HCT116 (cell line): ENCODE measurements at regions not wholly inside any gene's neighbourhood (a gene's known extent, or its start where the extent isn't known, plus 50 kb on each side); places are given as distances from the start of the nearest gene placed in this dataset.

Experiments
- ATAC-seq: fragments of 200-7000 bp; cut with Tn5 transposase; 2 replicates; pipeline ENCODE4 v1.9.1; 2020; ENCODE audit warnings: mild to moderate bottlenecking, moderate library complexity
- BruUV-seq: library from RNA; stranded (reverse); fragments of 400-500 nt; replicated peaks from 2 replicates; lab custom pipeline; 2021; lab: Mats Ljungman, UMichigan
- CTCF ChIA-PET: fragments of 300-600 bp; sonication (Branson Sonifier 250); formaldehyde crosslinking; loops from one replicate; lab custom pipeline; 2021; ENCODE audit warnings: antibody characterized with exemption; lab: Charles Lee
- POLR2A ChIA-PET: fragments of 300-600, 350-600 bp; sonication (Branson Sonifier 250); formaldehyde crosslinking; loops from one replicate; lab custom pipeline; 2021; ENCODE audit warnings: antibody characterized with exemption; lab: Charles Lee
- RAD21 ChIA-PET, 2 experiments: fragments of 300-600 bp; sonication (Branson Sonifier 250); formaldehyde crosslinking; loops; one replicate each; lab custom pipeline; 2023; ENCODE audit warnings: low total read pairs in 2 of 2; ENCODE audit not compliant: uncharacterized antibody in 2 of 2, unreplicated experiment in 2 of 2, low non-redundant PET in 1 of 2; lab: Charles Lee
- DNase-seq: peaks from one replicate; pipeline ENCODE4 v3.0.0-alpha.2; 2010; ENCODE audit warnings: low read depth, low spot score
- H2AFZ ChIP-seq: fragments of 200-600 bp; shearing (Covaris generic), sonication (generic); 2 replicates; pipeline ENCODE4 v1.6.1; 2017; ENCODE audit warnings: low read depth, mixed run types, mixed read lengths, antibody characterized with exemption, low read length; ENCODE audit not compliant: poor library complexity, severe bottlenecking
- H3K27ac ChIP-seq: 2 replicates; pipeline ENCODE4 v1.5.1; 2012; ENCODE audit warnings: low read depth, low read length
- H3K27me3 ChIP-seq: fragments of 200-600 bp; sonication (generic); 2 replicates; pipeline ENCODE4 v1.6.1; 2016; ENCODE audit warnings: mixed run types, low read length, mixed read lengths; ENCODE audit not compliant: insufficient read depth
- H3K36me3 ChIP-seq, 2 experiments: fragments of 200-500 bp in 1 of 2; fragments of 200-600 bp in 1 of 2; sonication (Bioruptor generic) in 1 of 2; sonication (generic) in 1 of 2; 2 replicates each; pipeline versions ENCODE4 v1.5.1 to v1.6.1; 2014 to 2016; ENCODE audit warnings: low read length in 2 of 2, inconsistent platforms in 1 of 2, mixed read lengths in 1 of 2, mixed run types in 1 of 2; ENCODE audit not compliant: insufficient read depth in 2 of 2, control insufficient read depth in 1 of 2
- H3K4me1 ChIP-seq, 2 experiments: fragments of 200-600 bp in 1 of 2; sonication (generic) in 1 of 2; 2 replicates each; pipeline versions ENCODE4 v1.5.1 to v1.6.1; 2012 to 2017; ENCODE audit warnings: low read length in 2 of 2, inconsistent platforms in 1 of 2, mild to moderate bottlenecking in 1 of 2, mixed read lengths in 1 of 2, mixed run types in 1 of 2, moderate library complexity in 1 of 2; ENCODE audit not compliant: insufficient read depth in 2 of 2, control insufficient read depth in 1 of 2
- H3K4me2 ChIP-seq: fragments of 200-600 bp; sonication (generic); 2 replicates; pipeline ENCODE4 v1.6.1; 2017; ENCODE audit warnings: mixed run types, low read length, mixed read lengths
- H3K4me3 ChIP-seq, 2 experiments: fragments of 200-600 bp in 1 of 2; sonication (generic) in 1 of 2; replicated peaks in 1 of 2; 2 replicates each; pipeline ENCODE4 v1.5.1; 2011 to 2016; ENCODE audit warnings: low read length in 2 of 2, control low read depth in 1 of 2, low read depth in 1 of 2, mild to moderate bottlenecking in 1 of 2, mixed read lengths in 1 of 2, mixed run types in 1 of 2
- H3K79me2 ChIP-seq: fragments of 200-600 bp; sonication (generic); 2 replicates; pipeline ENCODE4 v1.6.1; 2017; ENCODE audit warnings: mild to moderate bottlenecking, mixed run types, low read length, moderate library complexity, mixed read lengths; ENCODE audit not compliant: insufficient read depth
- H3K9ac ChIP-seq: fragments of 200-600 bp; sonication (generic); 2 replicates; pipeline ENCODE4 v1.6.1; 2016; ENCODE audit warnings: low read length, mixed read lengths
- H3K9me2 ChIP-seq: fragments of 200-600 bp; sonication (generic), shearing (Covaris generic); 2 replicates; pipeline ENCODE4 v1.6.1; 2017; ENCODE audit warnings: mixed run types, mild to moderate bottlenecking, moderate library complexity; ENCODE audit not compliant: insufficient read depth
- H3K9me3 ChIP-seq, 2 experiments: fragments of 200-500 bp in 1 of 2; fragments of 200-600 bp in 1 of 2; sonication (Bioruptor generic) in 1 of 2; sonication (generic) in 1 of 2; 2 replicates each; pipeline ENCODE4 v1.6.1; 2014 to 2017; ENCODE audit warnings: low read length in 2 of 2, mixed read lengths in 2 of 2, inconsistent platforms in 1 of 2, low read depth in 1 of 2, mild to moderate bottlenecking in 1 of 2, mixed run types in 1 of 2, moderate library complexity in 1 of 2; ENCODE audit not compliant: control insufficient read depth in 1 of 2, insufficient read depth in 1 of 2
- H4K20me1 ChIP-seq: fragments of 200-600 bp; sonication (generic), shearing (Covaris generic); 2 replicates; pipeline ENCODE4 v1.6.1; 2017; ENCODE audit warnings: mixed run types, mild to moderate bottlenecking, moderate library complexity; ENCODE audit not compliant: insufficient read depth
- CTCF ChIP-seq, 3 experiments: fragments of 200-600 bp in 1 of 3; sonication (generic) in 1 of 3; IDR thresholded peaks in 2 of 3; conservative IDR thresholded peaks in 1 of 3; 2 replicates each; pipeline ENCODE4 v1.5.1; 2012 to 2017; ENCODE audit warnings: low read depth in 2 of 3, low read length in 2 of 3, antibody characterized with exemption in 1 of 3, borderline replicate concordance in 1 of 3, control low read depth in 1 of 3, mild to moderate bottlenecking in 1 of 3, mixed read lengths in 1 of 3, mixed run types in 1 of 3, moderate library complexity in 1 of 3; ENCODE audit not compliant: insufficient read depth in 1 of 3
- REST ChIP-seq: IDR thresholded peaks from 2 replicates; pipeline ENCODE4 v1.6.1; 2012; ENCODE audit warnings: low read depth
- SIN3A ChIP-seq: IDR thresholded peaks from 2 replicates; pipeline ENCODE4 v1.6.1; 2012; ENCODE audit warnings: low read depth
- SP1 ChIP-seq: IDR thresholded peaks from 2 replicates; pipeline ENCODE4 v1.6.1; 2012; ENCODE audit warnings: low read depth
- intact Hi-C: fragments of 100-400 bp; cut with micrococcal nuclease; formaldehyde crosslinking; loops from 2 replicates; pipeline ENCODE4 v1.10.0; 2022

- no peak for TF ChIP-seq CTCF (IDR thresholded peaks at IDR 0.05 in 2 of 3, conservative IDR thresholded peaks at IDR 0.05 in 1 of 3; ENCODE audit: borderline replicate concordance in 1 of 3, insufficient read depth in 1 of 3, low read depth in 2 of 3, low read length in 2 of 3)
- TF ChIP-seq SIN3A, result no peak
- TF ChIP-seq, all 23 proteins: peak for 0
These were observed 251.4 kb upstream of the RNF32 start (continued) for GRCh38 chr7:156389116-156389692.

GRCh38 chr7:156386097-156386496, 254.5 kb upstream of the RNF32 start:
- no peak overlapping the region for H2AFZ ChIP-seq
- TF ChIP-seq CTCF (IDR thresholded peaks at IDR 0.05 in 2 of 3, conservative IDR thresholded peaks at IDR 0.05 in 1 of 3; ENCODE audit: borderline replicate concordance in 1 of 3, insufficient read depth in 1 of 3, low read depth in 2 of 3, low read length in 2 of 3) (no peak), SP1 (no peak), REST (peak; percentile 79)
- no peak for DNase-seq
- H3K27me3 ChIP-seq, result peaks cover 23% of the 10 kb centered on the region; the same call in 1 of the 2 replicates
- H4K20me1 ChIP-seq, result no peaks in the 10 kb centered on the region
- H3K79me2 ChIP-seq, result no peaks in the 10 kb centered on the region
- H3K9ac ChIP-seq, result no peak overlapping the region
- H3K9me3 ChIP-seq, result no peaks in the 10 kb centered on the region
- no peaks in the 10 kb centered on the region for H3K4me1 ChIP-seq
- intact Hi-C loops, result no loop called here
- ATAC-seq, result no peak
- RAD21 ChIA-PET, result no interaction called here
- no peak overlapping the region for H3K27ac ChIP-seq
- POLR2A ChIA-PET, result no interaction called here
- no TSS peak for BruUV-seq
- H3K4me2 ChIP-seq, result no peak overlapping the region
- H3K4me3 ChIP-seq, result no peak overlapping the region
- no peaks in the 10 kb centered on the region for H3K9me2 ChIP-seq
- H3K36me3 ChIP-seq, result no peaks in the 10 kb centered on the region
- CTCF ChIA-PET, result no interaction called here
